GM19328 (cell line): ENCODE measurements at regions not wholly inside any gene's neighbourhood (a gene's known extent, or its start where the extent isn't known, plus 50 kb on each side); places are given as distances from the start of the nearest gene placed in this dataset.
A peak's percentile ranks its signal among the peaks of the same experiment; 100 is the strongest.

Source experiments
- ATAC-seq: cut with Tn5 transposase; IDR thresholded peaks from one replicate; pipeline ENCODE4 v1.9.1; 2021; ENCODE audit warnings: mild to moderate bottlenecking, moderate library complexity; ENCODE audit not compliant: unreplicated experiment

GRCh38 chr13:47087241-47087640 lies 190.4 kb upstream of the HTR2A start:
- no peak for ATAC-seq

GRCh38 chr13:47085346-47085745 lies 188.5 kb upstream of the HTR2A start:
- ATAC-seq = no peak

DNA sequence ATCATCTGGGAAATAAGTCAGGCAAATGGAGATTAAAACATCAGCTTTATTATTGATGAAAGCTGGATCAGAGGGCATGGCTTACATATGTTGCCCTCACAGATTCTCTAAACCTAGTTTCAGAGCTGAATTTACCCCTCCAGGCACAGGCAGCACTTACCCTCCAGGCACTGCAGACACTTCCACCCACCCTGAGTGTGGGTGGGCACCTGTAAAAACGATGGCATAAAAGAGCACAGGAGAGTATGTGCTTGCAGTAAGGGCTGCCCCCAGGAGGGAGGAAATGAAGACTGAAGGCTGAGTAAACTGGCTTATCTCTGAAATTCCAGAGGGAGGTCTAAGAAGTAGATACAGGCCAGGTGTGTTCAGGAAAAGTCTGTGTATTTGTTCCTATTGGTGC lies 185.0 kb upstream of the HTR2A start:
- no peak for ATAC-seq

DNA sequence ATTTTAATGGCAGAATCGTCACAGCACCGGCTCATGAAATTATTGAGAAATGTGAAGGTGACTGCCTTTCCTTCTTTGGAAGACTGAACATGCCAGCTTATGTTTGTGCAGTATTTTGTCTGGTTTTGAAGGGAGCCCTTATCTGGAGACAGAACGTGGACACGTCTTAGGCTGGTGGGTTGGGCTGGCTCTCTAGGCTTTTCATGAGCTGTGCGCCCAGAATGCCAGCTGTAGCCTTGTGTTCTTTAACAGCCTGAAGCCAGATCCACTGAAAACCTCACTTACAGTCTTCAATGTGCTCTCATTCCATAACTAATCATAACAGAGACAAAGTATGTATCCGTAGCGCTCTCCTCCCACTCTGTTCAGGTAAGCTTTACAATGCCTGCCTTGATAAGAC lies 184.4 kb upstream of the HTR2A start:
- ATAC-seq = no peak

DNA sequence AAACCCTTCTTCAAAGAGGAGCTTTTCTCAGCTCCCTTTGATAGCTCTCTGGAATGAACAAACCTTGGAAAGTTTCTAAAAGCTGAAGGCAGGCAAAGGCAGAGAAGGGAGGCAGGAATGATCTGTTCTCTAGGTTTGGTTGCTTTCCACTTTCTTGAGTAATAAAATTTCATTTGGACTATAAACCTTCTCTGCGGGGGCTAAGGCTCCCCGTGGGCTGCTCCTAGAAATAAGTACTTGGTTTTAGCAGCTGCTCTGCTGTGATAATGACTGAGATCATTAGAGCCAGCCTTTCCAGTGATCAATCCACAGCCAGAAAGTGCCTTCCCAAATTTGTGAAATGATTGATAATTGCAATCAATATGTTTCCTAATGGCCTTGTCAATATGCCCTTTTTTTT lies 183.8 kb upstream of the HTR2A start:
- ATAC-seq = no peak

DNA sequence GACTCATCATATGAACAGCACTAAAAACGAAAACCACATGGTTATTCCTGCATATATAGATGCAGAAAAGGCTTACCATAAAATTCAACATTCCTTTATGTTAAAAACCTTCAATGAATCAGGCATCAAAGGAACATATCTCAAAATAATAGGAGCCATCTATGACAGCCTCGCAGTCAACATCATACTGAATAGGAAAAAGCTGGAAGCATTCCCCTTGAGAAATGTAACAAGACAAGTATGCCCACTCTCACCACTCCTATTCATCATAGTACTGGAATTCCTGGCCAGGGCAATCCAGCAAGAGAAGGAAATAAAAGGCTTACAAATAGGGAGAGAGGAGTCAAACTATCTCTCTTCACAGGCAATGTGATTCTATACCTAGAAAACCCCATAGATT lies 179.6 kb upstream of the HTR2A start:
- ATAC-seq = no peak

GRCh38 chr13:47069133-47069532 lies 172.3 kb upstream of the HTR2A start:
- no peak for ATAC-seq

DNA sequence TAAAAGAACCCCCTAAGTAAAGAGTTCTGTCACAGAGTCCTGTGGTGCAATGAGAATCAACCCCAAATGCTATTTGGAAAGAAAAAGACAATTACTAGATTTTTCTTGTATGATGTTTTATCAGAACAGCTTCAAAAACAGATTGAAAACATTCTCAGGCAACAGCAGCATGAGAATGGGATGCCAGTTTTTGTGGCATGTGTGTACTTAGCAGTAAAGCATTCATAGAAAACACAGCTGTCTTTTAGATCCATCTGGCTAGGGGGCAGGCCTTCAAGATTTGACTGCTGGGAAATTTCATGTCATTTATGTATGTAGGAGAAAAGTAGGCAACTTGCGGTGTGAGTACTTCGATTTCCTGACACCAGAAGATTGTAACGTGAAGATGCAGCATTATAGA lies 170.5 kb upstream of the HTR2A start:
- ATAC-seq = no peak

DNA sequence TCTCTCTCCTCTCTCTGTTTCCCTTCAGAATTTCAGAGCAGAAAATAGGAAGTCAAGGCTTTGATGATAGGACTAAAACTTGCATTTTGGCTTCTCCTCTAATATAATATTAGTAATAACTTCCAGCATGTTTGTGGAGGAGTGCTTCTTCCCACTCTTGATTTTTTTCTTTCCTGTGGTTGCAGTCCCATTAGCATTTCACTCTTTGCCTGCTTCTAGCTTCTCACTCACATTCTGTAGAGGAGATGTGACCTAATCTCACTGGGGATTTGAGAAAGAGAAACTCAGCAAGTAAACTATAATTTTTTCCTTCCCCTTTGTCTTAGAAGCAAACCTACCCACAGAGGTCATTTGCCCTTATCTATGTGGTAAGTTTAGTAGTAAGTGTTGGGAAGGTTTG lies 169.4 kb upstream of the HTR2A start:
- no peak for ATAC-seq

- ATAC-seq = no peak
Observed at GRCh38 chr13:47064381-47064780, 167.5 kb upstream of the HTR2A start.

GRCh38 chr13:47049276-47049989 lies 152.6 kb upstream of the HTR2A start:
- no peak for ATAC-seq

DNA sequence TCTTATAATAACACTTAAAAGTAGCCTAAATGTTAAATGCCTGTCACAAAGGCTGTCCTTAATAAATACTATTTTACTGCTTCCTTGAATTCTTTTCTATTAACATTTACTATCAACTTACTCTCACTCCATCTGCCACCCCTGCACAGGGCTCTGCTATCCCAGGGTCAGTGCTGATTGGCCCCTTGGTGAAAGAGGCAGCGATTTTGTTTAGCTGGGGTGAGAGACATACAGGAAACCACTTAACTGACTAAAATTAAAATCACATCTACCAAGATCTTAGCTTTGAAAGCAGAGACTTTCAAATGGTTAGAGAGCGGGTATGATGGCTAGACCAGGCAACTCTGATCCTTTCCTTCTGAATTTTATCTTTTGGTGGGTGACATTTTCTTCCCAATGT lies 149.9 kb upstream of the HTR2A start:
- peak; percentile 53 for ATAC-seq

- no peak for ATAC-seq
Observed at GRCh38 chr13:47044842-47045241, 148.0 kb upstream of the HTR2A start.

DNA sequence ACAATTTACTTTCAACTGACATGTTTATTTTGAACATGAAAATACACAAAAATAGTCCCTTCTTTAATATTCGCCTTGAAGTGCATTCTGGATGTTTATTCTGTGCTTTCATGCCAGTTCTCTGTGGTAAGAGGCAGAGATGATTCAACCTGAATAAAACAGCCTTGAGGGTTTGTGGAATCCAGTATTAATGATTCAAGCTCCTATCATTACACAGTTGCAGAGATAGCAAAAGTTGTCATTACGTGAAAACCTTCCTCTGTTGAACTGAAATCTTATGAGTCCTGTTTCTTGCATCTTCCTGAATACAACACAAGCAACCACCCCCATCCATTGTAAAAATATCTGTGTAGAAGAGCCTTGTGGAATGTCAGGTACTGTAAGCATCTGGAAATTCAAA lies 142.3 kb upstream of the HTR2A start:
- no peak for ATAC-seq

GRCh38 chr13:47038188-47038587 lies 141.3 kb upstream of the HTR2A start:
- no peak for ATAC-seq

GRCh38 chr13:47036294-47037008 lies 139.6 kb upstream of the HTR2A start:
- ATAC-seq = peak; percentile 99

DNA sequence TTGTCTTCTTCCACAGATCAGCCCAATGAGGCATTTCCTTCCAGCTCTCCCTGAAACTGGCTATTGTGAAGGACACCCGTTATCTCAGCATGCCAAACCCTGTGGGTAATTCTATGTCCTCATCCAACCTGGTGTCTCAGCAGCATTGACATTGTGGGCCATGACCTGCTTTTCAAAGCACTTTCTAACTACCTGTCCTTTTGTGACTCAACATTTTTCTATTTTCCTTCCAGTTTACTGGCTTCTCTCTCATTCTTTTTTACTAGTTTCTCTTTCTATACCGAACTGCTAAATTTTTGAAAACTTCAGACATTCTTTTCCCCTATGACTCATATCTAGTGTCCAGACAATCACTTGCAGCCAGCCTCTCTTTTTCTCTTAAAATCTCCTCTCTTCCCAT lies 136.4 kb upstream of the HTR2A start:
- ATAC-seq = no peak

DNA sequence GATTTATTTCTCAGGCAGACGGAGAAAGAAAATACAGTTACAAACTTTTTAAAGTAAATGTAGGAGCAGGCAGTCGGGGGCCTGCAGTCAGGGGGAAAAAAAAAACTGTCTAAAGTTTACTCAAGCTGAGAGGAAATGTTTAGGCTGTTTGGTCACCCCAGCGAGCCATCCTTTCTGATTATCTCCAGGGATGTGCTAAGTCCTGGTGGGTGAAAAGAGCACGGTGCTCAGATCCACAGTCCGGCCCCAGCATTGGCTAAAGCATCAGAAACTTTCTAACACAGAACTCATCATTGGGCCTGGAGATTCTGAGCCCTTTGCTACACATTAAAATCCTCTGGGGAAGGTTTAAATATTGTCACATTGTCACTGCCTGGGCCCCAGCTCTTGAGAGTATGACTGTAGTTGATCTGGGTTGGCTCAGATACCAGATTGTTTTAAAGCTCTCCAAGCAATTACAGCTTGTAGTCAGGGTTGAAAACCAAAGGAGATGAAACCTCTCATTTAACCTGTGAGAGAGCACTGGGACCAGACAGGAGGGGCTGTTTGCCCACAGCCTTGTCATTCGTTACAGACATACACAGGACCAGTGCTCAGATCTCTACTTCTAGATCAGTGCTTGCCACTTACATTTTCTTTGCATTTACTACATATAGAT lies 131.1 kb upstream of the HTR2A start:
- no peak for ATAC-seq

GRCh38 chr13:47025791-47026447 lies 129.1 kb upstream of the HTR2A start:
- no peak for ATAC-seq

DNA sequence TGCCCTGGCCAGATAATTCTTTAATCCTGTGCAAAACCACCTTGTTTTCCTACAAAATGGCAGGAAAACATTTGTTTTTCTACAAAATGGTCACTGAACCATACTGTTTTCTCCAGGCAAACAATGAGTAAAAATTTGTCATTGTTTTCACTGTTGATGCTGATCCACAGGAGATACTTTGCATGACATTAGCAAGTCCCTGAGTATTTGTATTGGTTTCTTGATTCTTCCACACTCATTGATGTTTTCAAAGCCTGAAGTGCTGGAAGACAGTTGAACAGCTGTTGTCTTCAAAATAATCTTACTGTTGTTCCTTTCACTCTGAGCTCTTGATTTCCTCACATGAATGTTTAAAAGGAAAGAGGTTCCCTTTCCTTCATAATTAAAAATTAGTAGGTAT lies 123.1 kb upstream of the HTR2A start:
- ATAC-seq = no peak

GRCh38 chr13:47017476-47017875 lies 120.6 kb upstream of the HTR2A start:
- ATAC-seq = no peak

- no peak for ATAC-seq
Observed at GRCh38 chr13:47008318-47008717, 111.5 kb upstream of the HTR2A start.
